NB4 (cell line): ENCODE measurements at regions not wholly inside any gene's neighbourhood (a gene's known extent, or its start where the extent isn't known, plus 50 kb on each side); places are given as distances from the start of the nearest gene placed in this dataset.

Experiments
- CTCF ChIP-seq: IDR thresholded peaks from one replicate; pipeline ENCODE4 v1.5.1; 2012; ENCODE audit warnings: low read depth, low read length
- MYC ChIP-seq: IDR thresholded peaks from 2 replicates; pipeline ENCODE4 v1.6.1; 2011; ENCODE audit warnings: low read depth, low read length

GRCh38 chr5:75940418-75940817 is 142.8 kb upstream of the SV2C start:
- TF ChIP-seq CTCF (no peak), MYC (no peak)
